GM21423 (cell line): ENCODE measurements at regions not wholly inside any gene's neighbourhood (a gene's known extent, or its start where the extent isn't known, plus 50 kb on each side); places are given as distances from the start of the nearest gene placed in this dataset.
"Not testable (repeated sequence)": the region's sequence is repeated elsewhere in the genome, so short reads cannot be mapped to it uniquely, and the experiment has no call there.

ENCODE experiments used
- ATAC-seq: cut with Tn5 transposase; IDR thresholded peaks from one replicate; pipeline ENCODE4 v1.9.1; 2021; ENCODE audit warnings: mild to moderate bottlenecking, moderate library complexity; ENCODE audit not compliant: unreplicated experiment

DNA sequence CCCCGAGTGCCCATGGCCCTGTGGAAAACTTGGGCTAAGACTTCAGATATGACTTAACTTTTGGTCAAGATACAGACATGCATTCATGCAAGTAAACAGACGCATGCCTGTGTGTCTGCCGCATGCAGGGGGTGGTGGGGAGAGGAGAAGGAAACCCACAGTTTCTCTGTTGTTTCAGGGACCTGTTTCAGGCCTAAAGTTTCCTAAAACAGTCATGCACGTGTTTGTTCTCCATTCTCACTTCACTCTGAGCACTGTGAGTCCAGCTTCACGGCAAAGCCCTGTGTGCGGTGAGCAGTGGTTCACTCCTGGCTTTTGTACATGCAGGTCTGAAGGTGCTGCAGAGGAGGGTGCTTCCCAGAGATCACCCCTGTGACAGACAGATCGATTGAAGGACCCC is 158.7 kb downstream of the FOXL1 start:
- no peak for ATAC-seq

DNA sequence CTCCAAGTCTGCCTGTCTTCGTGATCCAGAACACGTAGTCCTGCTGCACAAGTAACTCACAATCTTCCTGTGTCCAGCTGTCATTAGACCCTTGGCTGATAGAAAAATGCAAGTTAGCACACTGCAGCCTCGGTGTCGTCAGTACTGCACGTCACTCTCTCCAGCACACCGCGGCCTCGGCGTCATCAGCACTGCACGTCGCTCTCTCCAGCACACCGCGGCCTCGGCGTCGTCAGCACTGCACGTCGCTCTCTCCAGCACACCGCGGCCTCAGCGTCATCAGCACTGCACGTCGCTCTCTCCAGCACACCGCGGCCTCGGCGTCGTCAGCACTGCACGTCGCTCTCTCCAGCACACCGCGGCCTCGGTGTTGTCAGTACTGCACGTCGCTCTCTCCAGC is 160.0 kb downstream of the FOXL1 start:
- ATAC-seq, result not testable (repeated sequence)

DNA sequence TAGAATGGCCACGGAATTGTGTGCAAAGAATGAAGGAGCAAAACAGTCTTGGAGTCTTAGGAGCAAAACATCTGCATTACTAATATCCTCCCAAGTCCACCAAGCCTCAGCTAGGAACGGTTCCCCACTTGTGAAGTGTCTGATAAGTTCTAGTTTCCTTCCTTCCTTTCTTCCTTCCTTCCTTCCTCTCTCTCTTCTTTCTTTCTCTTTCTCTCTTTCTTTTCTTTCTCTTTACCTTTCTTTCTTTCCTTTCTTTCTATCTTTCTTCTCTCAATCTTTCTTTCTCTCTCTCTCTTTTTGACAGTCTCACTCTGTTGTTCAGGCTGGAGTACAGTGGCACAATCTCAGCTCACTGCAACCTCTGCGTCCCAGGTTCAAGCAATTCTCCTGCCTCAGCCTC is 160.8 kb downstream of the FOXL1 start:
- ATAC-seq, result no peak

DNA sequence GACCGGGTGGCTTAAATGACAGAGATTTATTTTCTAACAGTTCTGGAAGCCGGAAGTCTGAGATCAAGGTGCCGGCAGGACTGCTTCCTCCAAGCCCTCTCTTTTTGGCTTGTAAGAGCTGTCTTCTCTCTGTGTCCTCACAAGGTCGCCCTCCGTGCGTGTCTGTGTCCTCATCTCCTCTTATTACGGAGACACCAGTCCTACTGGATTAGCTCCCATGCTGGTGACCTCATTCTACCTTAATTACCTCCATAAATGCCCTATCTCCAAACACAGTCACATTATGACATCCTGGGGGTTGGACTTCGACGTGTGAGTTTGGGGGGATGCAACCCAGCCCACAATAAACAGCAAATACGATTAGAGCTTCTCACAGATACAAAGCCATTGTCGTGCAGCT is 161.5 kb downstream of the FOXL1 start:
- ATAC-seq, result no peak

DNA sequence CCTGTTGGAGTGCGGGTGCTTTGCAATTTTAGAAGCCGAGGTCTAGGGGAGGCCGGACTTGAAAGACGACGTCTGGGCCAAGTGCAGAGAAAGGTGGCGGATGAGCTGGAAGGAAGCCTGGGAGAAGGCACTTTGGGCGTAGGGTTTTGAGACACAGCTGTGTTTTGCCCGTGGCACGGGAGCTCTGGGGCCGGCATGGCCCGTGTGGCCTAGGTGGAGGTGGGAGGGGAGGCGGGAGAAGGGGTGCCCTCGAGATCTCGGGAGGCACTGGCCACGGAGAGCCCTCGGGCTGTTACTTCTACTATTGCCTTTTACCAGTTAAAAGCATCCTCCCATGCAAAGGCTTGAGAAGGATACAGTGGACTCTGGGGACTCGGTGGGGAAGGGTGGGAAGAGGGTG is 161.9 kb downstream of the FOXL1 start:
- no peak for ATAC-seq

DNA sequence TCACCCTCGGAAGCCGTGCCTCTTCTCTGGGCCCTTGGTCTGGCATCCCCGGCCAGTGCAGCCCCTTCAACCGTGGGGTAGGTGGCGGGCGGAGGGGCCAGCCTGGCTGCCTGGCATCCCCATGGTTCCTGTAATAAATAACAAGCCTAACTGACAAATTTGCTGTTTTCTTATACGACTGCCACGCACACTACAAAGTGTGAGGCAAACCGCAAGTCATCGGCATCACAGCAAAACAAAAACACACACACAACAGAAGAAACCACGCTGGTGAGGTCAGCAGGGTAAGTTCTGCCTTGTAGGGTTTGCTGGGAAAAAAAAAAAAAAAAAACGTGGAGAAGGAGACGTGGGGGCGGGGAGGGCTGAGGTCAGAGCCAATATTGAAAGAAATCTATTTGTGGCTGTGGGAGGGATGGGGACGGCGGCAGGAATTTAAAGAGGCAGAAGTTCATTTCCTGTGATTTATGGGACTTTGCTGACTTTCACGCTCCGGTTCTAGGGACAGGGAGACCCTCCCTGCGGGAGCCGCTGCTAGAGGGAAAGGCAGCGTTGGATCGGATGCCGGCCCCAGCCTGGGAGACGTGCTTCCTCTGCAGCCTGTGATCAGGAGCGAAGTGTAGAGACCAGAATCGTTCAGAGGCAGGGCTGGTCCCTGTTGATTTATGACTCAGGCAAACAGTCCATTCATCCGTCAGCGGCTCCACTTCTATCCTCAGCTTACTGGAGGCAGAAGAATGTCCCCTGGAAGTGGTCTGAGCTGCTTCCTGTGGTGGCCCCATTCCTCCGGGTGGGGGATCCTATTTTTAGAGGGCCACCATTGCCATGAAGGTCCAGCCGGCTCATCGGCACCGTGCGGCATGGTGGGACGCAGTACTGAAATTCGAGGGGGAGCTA is 162.8 kb downstream of the FOXL1 start:
- no peak for ATAC-seq

DNA sequence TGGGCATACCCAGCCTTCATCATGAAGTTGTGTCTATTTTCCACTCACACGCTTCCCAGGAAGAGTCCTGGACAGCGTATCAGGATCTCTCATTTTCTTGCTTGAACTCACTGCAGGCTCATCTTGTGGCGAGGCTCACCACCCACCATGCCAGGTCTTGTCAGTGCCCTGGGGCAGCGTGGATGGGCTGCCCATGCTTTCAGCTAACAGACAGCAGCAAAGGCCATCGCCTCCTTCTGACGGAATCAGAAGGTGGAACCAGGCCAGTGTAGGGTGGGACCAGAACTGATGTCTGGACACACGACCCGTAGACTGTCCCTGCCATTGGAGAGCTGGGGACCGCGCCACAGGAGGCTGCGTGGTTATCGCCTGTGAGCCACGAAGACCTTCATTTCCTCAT is 169.4 kb downstream of the FOXL1 start:
- ATAC-seq, result no peak

DNA sequence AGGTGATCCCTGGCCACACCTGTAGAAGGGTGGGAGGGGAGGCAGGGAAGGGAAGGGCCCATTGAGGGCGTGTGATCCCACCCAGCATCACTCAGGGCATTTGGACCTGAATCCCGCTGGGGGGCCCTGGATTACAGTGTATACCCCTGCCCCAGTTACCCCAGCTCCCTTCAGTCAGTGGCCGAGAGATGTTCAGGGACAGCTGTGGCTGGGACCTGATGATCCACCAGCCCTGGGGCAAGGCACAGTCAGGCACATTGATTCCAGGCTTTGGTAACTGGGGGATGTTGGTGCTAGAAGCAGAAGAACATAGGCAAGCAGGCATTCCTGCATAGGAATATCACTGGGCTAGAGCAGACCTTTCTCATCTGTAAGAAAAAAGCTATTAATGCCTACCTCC is 170.3 kb downstream of the FOXL1 start:
- no peak for ATAC-seq

DNA sequence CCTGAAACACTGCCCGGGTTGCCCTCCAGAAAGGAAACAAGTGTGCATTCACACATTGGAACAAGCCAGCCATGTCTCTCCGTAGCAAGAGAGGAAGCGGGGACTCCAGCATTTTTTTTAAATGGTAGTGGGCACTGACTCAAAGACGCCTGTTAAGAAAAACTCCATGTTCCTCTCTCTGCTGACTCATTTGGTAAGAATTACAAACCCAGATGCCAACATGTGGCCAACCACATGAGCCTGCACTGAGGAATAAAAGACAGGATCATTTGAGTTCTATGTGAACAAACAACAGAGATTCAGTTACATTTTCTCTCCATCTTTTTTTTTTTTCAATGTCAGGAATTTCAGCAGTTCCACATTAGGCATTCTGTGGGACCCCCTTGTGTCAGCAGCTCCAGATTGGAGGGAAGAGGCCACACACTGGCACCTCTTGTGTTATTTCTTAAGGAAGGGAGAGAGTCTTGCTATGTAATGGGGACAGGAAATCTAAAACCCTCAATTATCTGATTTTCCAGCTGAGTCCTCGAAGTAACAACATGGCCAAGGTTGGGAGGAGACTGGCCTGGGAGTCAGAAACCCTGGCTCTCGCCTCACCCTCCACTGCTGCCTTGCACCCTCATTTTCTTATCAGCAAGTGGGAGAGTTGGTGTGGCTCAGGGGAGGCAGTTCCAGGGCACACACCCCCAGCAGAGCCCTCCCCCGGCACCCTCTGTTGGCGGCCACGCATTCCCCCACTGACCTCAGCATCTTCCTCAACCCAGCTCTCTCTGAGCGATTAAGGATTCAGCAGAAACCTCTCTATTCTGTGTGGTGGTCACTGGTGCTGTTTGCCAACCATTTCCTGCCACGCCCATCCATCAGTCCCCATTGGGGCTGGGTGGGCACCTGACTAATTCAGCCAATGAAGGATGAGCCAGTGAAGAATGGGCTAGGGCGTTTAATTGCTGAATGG is 173.0 kb downstream of the FOXL1 start:
- ATAC-seq, result no peak

DNA sequence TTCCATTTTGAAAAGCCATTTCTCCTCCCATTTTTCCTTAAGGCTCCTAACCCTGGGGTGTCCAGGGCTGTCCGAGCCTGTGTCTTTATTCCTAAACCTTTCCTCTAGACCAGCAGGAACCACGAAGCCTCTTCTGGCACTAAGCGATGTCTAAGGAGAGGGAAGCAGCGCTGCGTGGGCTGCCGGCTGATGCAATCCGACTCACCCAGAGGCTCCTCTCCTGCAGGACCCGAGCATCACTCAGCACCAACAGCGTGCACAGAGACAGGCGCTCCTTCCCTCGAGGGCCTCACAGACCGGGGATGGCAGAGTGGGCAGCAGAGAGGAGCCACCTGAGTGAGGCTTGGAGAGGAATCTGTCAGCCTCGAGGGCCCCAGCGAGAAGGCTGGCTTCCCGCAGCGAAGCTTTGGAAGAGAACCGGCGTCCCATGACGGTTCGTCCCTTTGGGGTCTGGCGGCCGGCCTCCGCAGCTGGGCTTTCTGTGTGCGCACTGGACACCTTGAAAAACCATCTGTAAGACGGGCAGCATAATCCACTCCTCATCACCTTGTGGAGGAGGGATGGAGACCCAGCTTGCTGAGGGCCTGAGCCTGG is 174.3 kb downstream of the FOXL1 start:
- ATAC-seq, result no peak

DNA sequence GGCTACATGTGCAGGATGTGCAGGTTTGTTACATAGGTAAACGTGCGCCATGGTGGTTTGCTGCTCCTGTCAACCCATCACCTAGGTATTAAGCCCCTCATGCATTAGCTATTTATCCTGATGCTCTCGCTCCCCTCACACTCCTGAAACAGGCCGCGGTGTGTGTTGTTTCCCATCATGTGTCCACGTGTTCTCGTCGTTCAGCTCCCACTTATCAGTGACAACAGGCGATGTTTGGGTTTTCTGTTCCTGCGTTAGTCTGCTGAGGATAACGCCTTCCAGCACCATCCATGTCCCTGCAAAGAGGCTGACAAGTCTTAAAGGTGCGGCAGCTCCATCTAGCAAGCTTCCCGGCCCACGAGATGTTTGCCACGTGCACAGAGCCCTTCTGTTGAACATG is 175.1 kb downstream of the FOXL1 start:
- ATAC-seq, result no peak

DNA sequence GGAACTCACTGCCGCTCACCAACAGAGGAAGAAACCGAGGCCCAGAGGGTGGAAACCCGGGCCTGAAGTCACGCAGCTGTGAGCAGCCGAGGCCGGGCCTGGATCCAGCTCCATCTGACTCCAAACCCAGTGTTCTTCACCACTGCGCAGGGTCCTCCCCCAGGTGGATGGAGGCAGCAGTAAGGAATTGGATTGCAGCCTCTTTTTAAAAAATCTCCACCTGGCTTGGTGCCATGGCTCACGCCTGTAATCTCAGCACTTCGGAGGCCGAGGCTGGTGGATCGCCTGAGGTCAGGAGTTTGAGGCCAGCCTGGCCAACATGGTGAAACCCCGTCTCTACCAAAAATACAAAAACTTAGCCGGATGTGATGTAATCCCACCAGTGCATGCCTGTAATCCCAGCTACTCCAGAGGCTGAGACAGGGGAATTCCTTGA is 177.2 kb downstream of the FOXL1 start:
- ATAC-seq, result no peak

DNA sequence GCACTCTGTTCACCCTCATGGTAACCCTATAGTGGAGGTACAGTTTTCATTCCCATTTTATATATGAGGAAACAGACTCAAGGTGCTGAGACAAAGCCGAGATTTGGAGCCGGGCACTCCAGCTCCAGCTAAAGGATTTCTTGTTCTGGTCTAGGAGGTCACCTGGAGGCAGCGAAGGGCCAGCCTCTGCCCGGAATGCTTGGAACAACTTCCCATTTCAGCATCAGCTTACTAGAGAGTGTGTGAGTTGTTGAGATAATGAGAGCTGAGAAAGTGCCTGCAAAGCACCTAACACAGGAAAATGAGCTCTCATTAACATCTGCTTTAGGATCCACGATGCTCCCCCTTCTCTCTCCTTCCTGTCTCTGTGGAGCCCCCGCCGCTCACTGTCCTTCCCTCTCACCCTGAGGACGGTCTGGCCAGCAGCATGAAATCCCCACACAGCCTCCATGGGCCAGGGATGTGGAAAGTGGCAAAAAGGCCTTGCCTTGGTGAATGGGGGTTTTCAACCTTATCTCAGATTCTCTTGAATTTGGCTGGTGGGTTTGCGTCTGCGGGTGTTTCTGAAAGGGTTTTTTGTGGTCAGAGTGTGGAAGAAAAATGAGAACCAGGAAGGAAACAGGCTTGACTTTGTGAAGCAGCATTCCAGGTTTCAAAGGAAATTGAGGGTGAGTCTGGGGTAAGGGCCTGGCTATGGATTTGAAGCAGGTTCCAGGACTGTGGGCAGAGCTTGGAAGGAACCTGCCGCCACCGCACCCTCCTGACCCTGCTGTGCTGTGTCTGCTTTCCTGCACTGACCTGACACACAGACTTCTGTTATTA is 178.7 kb downstream of the FOXL1 start:
- ATAC-seq, result no peak

DNA sequence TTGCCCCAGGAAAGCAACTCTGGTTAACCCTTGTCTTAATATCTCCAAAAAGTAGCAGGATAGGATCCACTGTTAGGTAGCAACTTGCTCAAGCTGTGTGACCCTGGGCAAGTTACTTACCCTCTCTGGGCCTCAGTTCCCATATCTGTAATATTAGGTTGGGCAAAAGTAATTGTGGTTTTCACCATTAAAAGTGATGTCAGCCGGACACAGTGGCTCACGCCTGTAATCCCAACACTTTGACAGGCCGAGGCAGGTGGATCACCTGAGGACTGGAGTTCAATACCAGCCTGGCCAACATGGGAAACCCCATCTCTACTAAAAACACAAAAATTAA is 179.3 kb downstream of the FOXL1 start:
- no peak for ATAC-seq

DNA sequence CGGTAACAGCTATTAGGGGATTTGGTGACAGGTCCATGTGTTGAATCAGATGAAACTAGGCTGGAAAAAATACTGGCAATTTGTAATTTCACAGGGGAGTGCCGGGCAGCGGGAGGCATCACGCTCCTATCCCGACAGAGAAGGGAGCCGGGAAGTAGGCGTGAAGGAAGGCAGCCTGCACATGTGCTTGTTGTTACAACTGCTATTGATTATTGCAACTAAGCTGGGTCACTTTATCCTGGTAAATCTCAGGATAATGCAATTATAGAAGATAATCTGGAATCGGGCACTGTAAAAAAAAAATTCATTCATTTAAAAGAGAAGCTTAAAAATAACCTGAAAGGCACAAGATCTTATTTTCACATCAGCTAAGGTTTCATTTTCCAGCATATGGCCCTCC is 180.6 kb downstream of the FOXL1 start:
- no peak for ATAC-seq

DNA sequence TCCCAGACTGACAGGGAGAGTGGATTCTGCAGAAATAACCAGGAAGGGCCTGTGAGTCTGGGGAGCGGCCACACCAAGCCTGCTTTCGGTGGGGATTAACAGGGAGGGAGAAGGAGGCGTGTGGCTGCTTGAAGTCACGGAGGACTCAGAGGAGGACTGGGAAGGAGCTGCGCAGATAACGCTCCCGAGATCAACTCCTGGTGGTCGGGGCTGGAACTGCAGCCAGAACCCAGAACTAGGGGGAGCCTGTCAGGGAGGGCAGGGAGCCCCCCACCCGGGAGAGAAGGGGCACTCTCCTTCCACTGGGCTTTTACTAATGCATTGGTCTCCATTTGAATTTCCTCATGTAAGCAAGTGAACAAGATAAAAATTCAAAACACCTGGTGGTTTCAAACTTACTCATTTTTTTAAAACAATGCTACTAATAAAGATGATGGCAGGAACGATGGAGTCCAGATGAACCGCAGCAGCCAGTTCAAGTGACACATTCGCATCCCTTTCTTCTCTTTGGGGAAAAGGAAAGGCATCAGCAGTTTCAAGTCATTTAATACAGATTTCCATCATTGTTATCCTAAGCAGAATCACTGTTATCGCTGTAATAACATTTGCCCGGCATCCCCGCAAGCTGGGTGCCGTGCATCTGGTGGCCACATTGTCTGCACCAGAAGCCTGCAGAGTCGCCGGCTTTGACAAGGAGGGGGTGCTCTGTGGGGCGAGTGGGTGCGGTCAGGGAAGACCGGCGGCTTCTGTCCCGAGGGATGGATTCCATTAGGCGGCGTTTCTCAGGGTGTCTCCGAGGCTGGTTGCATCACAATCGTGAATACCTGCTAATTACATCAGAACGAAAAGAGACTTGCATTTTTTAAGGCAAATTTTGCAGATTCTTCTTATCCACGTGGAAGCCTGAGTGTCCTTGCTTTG is 183.0 kb downstream of the FOXL1 start:
- no peak for ATAC-seq

DNA sequence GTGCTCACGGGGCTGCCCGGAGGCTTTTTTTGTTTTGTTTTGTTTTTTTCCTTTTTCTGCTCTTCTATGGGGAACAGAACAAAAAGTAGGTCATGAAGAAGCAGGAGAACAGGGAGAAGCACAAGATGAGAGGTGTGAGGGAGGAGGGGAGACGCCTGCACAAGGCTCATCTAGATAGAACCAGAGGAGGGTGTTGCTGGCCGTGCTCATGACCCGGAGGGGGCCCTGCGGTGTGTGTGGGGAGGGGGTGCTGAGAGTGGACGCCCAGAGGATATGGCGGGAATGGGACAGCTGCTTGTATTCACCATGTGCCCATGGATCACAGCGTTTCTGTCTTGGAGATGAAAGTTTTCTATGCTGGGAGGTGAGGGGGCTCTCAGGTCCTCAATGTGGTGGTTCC is 183.7 kb downstream of the FOXL1 start:
- ATAC-seq, result no peak

DNA sequence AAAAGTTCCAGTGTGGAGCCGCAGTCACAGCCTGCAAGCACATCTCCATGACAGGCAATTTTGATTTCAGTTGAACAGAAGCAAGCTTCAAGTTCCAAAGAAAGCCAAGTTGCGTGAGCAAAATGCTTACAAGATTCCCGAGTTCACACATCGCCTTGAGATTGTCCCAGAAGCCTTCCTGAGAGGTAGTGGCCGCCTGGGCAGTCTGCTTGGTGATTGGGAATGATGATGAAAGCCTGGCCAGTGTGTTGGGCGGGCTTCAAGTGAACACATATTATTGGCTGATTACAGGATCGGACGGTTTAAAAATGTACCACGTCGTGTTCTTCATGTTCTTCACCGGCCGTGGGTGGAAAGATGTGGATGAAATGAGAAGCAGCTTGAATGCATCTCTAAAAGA is 185.5 kb downstream of the FOXL1 start:
- no peak for ATAC-seq

DNA sequence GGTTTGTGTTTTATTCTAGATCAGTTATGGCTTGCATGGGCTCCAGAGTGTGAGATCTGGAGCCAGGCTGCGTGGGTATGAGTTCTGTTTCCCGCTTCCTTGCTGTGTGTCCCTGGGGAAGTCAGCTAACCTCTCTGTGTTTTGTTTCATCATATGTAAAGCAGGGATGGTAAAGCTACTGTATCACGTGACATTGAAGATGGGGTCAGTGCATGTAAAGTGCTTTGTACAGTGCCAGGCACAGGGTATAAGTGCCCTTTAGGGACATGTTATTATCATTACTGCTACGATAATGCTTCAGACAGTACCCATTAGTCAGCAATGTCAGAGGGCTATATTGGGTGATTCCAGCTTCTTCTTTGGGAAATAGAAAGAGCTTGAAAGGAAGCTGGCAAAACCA is 186.2 kb downstream of the FOXL1 start:
- ATAC-seq, result no peak
